ENCODE measurements at regions not wholly inside any gene's neighbourhood (a gene's known extent, or its start where the extent isn't known, plus 50 kb on each side); places are given as distances from the start of the nearest gene placed in this dataset.

DNA sequence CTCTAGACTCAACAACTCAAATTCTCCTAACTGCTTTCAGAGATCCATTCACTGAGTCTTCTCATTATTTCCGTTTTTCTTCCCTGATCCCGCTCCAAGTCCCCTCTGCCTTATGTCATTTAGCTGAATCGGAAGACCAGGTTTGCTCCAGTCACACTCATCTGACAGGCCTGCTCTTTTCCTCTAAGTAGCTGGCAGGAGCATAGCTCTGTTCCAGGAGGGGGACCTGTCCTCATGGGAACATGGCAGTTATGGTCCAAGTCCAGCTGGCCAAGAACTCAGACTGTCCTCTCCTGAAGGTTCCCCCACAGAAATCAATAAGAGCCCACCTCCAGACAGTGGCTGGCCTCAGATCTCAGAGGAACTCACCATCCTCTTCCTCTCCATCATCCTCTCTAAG is 130.9 kb upstream of the SERP2 start:
- Histone ChIP-seq H3K9me3 (replicated peaks; ENCODE audit: control insufficient read depth, insufficient read depth, low read length) (no peaks in the 10 kb centered on the region), H3K9ac (ENCODE audit: control insufficient read depth, insufficient read depth, low read length) (no peak overlapping the region), H3K27me3 (replicated peaks in 1 of 2; ENCODE audit: control insufficient read depth in 2 of 2, insufficient read depth in 2 of 2, low read length in 1 of 2) (no peaks in the 10 kb centered on the region), H3K27ac (ENCODE audit: control insufficient read depth, insufficient read depth) (no peak overlapping the region), H3K4me3 (no peak overlapping the region), H3K79me2 (ENCODE audit: control insufficient read depth, insufficient read depth, low read length) (no peaks in the 10 kb centered on the region), H3K4me1 (ENCODE audit: control insufficient read depth, insufficient read depth, low read length) (peaks cover 10% of the 10 kb centered on the region), H4K20me1 (ENCODE audit: control insufficient read depth, insufficient read depth) (no peaks in the 10 kb centered on the region; the same call in 1 of the 2 replicates), H2AFZ (ENCODE audit: control insufficient read depth, low read depth, low read length) (no peak overlapping the region), H3K36me3 (ENCODE audit: control insufficient read depth in 2 of 2, insufficient read depth in 2 of 2, low read length in 1 of 2) (no peaks in the 10 kb centered on the region), H3K4me2 (ENCODE audit: control insufficient read depth, insufficient read depth) (no peak overlapping the region; the same call in 1 of the 2 replicates)
- POLR2A ChIA-PET: no interaction called here
- ATAC-seq (no peak), DNase-seq (ENCODE audit: low read depth, low spot score) (no peak), FAIRE-seq (no peak)
- RAD21 ChIA-PET (ENCODE audit: unreplicated experiment): no interaction called here
- in situ Hi-C loops (cut with MboI): no loop called here
- BruUV-seq (replicated peaks): no TSS peak
- intact Hi-C loops (cut with micrococcal nuclease; ENCODE audit: unreplicated experiment): loop anchor here (5.0 kb wide), 1 partner anchor 195 kb away; no protein-coding TSS in a partner anchor
- SMC1A ChIA-PET (ENCODE audit: uncharacterized antibody, unreplicated experiment): no interaction called here
- WGBS (ENCODE audit: insufficient coverage, insufficient replicate concordance, low lambda C conversion rate, missing lambda C conversion rate): 89% methylated on average over 3 of the region's 3 CpGs
- TF ChIP-seq, protein P1, sequence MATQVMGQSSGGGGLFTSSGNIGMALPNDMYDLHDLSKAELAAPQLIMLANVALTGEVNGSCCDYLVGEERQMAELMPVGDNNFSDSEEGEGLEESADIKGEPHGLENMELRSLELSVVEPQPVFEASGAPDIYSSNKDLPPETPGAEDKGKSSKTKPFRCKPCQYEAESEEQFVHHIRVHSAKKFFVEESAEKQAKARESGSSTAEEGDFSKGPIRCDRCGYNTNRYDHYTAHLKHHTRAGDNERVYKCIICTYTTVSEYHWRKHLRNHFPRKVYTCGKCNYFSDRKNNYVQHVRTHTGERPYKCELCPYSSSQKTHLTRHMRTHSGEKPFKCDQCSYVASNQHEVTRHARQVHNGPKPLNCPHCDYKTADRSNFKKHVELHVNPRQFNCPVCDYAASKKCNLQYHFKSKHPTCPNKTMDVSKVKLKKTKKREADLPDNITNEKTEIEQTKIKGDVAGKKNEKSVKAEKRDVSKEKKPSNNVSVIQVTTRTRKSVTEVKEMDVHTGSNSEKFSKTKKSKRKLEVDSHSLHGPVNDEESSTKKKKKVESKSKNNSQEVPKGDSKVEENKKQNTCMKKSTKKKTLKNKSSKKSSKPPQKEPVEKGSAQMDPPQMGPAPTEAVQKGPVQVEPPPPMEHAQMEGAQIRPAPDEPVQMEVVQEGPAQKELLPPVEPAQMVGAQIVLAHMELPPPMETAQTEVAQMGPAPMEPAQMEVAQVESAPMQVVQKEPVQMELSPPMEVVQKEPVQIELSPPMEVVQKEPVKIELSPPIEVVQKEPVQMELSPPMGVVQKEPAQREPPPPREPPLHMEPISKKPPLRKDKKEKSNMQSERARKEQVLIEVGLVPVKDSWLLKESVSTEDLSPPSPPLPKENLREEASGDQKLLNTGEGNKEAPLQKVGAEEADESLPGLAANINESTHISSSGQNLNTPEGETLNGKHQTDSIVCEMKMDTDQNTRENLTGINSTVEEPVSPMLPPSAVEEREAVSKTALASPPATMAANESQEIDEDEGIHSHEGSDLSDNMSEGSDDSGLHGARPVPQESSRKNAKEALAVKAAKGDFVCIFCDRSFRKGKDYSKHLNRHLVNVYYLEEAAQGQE (IDR thresholded peaks at IDR 0.05; ENCODE audit: low read depth, low read length): no peak
- TF ChIP-seq CREM (IDR thresholded peaks at IDR 0.05; ENCODE audit: low read depth): no peak
- TF ChIP-seq IKZF1 (conservative IDR thresholded peaks at IDR 0.05): no peak
- no peak for TF ChIP-seq MXI1 (IDR thresholded peaks at IDR 0.05; ENCODE audit: low read depth, low read length)
- TF ChIP-seq SPI1 (IDR thresholded peaks at IDR 0.05; ENCODE audit: borderline replicate concordance, insufficient read depth, low read depth, low read length): no peak
- TF ChIP-seq, protein P2, sequence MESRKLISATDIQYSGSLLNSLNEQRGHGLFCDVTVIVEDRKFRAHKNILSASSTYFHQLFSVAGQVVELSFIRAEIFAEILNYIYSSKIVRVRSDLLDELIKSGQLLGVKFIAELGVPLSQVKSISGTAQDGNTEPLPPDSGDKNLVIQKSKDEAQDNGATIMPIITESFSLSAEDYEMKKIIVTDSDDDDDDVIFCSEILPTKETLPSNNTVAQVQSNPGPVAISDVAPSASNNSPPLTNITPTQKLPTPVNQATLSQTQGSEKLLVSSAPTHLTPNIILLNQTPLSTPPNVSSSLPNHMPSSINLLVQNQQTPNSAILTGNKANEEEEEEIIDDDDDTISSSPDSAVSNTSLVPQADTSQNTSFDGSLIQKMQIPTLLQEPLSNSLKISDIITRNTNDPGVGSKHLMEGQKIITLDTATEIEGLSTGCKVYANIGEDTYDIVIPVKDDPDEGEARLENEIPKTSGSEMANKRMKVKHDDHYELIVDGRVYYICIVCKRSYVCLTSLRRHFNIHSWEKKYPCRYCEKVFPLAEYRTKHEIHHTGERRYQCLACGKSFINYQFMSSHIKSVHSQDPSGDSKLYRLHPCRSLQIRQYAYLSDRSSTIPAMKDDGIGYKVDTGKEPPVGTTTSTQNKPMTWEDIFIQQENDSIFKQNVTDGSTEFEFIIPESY (IDR thresholded peaks at IDR 0.05): no peak
- CTCF ChIA-PET: interaction anchor here (1.2 kb wide), 1 partner anchor 191 kb away, joined by 3 read pairs; no protein-coding TSS in a partner anchor

All from GM12878 (cell line).